GM18508 (cell line): ENCODE measurements at regions not wholly inside any gene's neighbourhood (a gene's known extent, or its start where the extent isn't known, plus 50 kb on each side); places are given as distances from the start of the nearest gene placed in this dataset.

Experiments
- ATAC-seq: cut with Tn5 transposase; IDR thresholded peaks from one replicate; pipeline ENCODE4 v1.9.1; 2021; ENCODE audit warnings: moderate number of reproducible peaks; ENCODE audit not compliant: insufficient read depth, unreplicated experiment

DNA sequence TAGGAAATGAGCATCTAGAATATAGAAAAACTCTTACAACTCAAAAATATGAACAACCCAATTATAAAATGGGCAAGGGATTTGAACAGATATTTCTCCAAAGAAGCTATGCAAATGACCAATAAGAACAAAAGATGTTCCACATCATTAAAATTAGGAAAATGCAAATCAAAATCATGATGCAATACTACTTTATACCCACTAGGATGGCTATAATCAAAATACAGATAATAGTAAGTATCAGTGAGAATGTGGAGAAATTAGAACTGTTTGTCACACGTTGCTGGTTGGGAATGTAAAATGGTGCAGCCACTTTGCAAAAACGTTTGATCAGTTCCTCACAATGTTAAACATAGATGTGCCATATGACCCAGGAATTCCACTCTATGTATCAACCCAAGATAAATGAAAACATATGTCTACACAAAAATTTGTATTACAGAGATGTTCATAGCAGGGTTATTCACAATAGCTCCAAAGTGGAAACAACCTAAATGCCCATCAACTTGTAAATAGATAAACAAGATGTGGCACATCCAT, 558.4 kb downstream of the SLC4A3 start:
- ATAC-seq, result no peak

DNA sequence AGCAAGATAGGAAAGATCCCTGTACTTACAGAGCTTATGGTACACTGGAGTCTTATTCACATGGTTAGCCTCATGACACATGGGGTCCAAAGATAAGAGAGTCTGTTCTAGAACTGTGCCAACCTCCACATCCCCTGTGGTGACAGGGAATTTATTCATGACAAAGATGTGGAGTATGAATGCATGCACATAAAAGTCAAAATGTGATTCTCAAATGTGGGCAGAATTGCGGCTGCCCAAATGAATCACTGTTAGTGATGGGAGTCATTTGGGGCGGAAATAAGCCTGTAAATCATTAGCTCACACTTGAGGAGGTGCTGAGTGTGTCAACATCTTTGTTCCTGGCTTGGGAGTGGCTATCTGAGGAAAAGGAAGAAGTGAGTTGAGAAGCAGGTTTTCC, 560.6 kb downstream of the SLC4A3 start:
- ATAC-seq, result no peak

DNA sequence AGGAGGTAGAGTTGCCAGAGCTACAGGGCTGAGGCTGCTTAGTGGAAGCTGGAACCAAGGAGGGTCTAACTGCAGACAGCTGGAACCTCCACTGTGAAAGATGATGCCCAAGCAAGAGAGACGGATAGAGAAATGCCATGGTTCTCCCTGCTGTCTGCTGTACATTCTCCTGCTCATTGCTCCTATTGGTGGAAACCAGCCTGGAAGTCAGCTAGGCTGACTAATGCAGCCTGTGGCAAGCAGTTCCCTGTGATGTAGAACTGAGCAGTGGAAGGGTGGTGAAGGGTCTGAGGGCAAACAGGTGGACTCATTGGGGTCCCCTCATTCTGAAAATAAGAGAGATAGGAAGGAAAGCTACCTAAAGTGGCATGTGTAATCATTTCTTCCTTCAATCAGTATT, 563.6 kb downstream of the SLC4A3 start:
- no peak for ATAC-seq

DNA sequence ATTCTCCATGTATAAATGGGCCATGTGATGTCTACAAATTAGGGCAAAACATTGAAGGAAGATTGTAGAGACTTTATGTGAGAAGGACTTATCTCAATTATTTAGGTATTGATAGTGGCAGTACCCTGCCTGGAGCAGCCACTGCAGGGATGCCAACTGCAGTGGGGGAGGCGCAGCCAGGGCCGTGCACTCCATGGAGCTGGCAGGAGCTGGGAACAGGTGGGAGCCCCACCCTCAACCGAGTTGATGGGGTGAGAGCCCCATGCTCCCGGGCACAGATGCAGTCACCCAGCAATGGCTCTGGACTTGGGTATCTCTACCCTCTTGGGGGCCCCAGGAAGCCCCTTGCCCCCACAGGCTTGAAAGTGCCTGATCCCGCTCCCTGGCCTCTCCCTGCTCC, 564.3 kb downstream of the SLC4A3 start:
- no peak for ATAC-seq

DNA sequence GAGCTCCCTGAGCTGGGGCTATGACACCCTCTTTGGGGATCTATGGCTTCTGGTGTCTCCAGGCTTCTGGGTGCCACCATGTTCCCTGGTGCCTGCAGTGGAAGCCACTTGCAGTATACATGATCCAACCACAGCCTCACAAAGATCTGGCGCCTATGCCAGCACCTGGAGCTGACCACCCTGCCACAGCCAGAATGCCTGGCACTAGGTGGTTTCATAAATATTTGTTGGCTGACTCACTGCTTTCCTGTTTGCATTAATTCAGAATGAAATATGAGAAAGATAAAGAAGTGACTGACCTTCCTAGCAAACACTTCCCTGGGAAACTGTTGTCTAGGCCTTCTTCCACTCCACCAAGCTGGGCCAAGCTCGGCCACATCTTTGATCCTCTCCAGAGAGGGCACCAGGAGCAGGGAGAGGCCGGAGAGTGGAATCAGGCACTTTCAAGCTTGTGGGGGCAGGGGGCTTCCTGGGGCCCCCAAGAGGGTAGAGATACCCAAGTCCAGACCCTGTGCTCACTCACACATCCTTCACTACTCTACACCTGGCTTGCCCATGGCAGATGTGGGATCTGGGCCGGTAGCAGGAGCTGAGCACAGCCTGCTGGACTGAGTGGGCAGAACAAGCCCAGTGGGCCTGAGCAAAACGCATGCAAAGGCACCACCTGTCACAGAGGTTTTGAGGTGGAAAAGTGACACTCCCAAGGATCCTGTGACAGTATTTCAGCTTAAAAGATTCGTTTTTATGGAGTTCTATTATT, 565.7 kb downstream of the SLC4A3 start:
- ATAC-seq, result no peak

GRCh38 chr2:220194630-220195584, 567.5 kb downstream of the SLC4A3 start:
- no peak for ATAC-seq

- no peak for ATAC-seq
Observed at GRCh38 chr2:220198896-220199295, 571.5 kb downstream of the SLC4A3 start.

DNA sequence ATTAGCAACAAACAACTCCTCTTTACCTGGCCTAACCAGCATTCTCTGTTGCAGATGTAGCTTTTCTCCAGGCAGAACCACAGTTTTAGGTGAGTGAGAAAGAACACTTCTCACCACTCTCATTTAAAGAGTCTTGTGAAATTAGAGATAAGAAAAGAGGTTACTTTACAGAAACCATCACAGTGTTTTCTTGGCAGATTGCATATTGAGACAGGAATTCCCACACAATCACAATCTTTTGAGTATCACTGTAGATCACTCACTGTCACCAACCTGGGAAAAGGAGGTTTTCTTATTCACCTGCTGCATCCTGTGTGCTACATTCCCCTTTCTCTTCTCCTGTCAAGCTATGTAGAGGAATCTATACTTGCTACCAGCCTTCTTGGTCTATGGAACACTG, 574.6 kb downstream of the SLC4A3 start:
- no peak for ATAC-seq

GRCh38 chr2:220209093-220209492, 581.7 kb downstream of the SLC4A3 start:
- no peak for ATAC-seq

DNA sequence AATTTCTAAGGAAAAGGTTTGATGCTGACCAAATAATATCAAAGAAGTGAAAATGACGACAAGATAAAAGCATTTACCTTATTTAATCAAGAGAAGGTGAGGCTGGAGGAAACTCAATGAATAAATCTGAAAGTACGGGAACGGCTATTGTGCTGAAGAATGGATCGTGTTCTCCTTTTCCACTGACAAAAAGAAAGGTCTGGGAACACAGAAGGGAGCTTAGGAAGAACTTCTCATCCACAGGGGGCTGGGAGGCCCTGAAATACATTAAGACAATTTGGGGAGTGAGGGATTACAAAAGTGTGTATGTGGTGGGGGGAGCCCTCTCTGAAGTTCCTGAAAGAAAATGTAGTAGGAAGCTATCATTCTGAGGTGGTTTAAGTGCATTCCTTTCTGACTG, 582.3 kb downstream of the SLC4A3 start:
- no peak for ATAC-seq

- ATAC-seq, result no peak
Observed at GRCh38 chr2:220212296-220213080, 585.1 kb downstream of the SLC4A3 start.

- ATAC-seq, result no peak
Observed at GRCh38 chr2:220215785-220216184, 588.4 kb downstream of the SLC4A3 start.

DNA sequence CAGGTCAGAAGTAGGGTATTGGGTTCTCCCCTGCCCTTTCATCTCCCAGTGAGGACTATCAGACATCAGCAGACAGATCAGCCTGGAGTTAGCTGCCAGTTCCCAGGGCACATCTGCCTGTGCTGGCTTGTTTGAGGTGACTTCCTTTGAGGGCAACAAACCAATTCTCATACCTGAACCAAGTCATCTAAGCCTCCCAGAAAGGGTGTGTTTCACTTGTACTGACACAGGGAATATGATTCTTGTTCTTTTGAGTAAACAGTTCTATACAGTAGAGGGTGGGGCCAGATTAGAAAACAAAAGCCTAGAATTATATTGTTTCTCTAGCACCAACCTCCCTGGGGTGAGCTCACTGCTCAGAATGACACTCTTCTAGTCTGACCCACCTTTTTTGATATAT, 591.9 kb downstream of the SLC4A3 start:
- no peak for ATAC-seq

DNA sequence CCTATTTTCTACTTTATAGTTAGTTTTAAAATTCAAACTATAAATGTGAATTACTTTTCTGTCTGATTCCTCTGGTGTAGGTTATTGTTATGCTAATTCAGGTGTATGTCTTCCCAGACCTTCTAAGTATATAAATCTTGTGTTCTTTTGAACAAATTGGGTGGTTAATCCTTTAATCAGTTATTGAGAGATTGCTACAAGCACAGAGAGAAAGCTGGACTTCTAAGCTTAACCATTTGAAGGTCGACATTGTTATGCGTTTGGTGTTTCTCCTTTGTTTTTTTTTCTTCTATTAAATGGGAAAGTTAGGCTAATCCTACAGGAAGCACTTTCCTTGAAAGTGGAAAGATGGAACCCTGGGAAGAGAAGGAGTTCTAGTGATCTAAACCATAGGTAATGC, 592.6 kb downstream of the SLC4A3 start:
- ATAC-seq, result no peak

GRCh38 chr2:220221992-220222391, 594.6 kb downstream of the SLC4A3 start:
- ATAC-seq, result no peak

- ATAC-seq, result no peak
Observed at GRCh38 chr2:220224691-220225543, 597.5 kb downstream of the SLC4A3 start.

- no peak for ATAC-seq
Observed at GRCh38 chr2:220226076-220226475, 598.6 kb downstream of the SLC4A3 start.

DNA sequence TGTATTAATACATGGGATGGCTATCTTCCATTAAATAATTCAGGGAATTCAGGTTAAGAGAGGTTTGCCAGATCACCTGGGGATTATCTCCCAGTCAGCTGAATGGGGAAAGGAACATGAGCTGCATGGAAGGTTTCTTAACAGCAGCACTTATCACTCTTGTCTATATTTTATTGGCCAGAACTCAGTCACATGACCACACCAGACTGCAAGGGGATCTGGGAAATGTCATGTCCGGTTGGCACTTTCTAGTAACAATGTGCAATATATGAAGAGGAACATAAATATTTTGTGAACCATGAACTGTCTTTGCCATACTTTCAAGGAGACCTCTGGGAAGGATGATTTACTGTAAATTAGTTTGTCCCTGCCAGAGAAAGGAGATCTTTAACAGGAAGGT, 599.1 kb downstream of the SLC4A3 start:
- no peak for ATAC-seq

GRCh38 chr2:220227266-220227920, 600.0 kb downstream of the SLC4A3 start:
- no peak for ATAC-seq
